OCI-LY3 (cell line): ENCODE measurements at regions not wholly inside any gene's neighbourhood (a gene's known extent, or its start where the extent isn't known, plus 50 kb on each side); places are given as distances from the start of the nearest gene placed in this dataset.

ENCODE experiments used
- CTCF ChIP-seq: fragments of 200-600, 300-600 bp; sonication (generic); IDR thresholded peaks from 2 replicates; pipeline ENCODE4 v1.5.1; 2014; ENCODE audit warnings: antibody characterized with exemption, low read length, low read depth
- EZH2phosphoT487 ChIP-seq: fragments of 200-600 bp; shearing (Covaris generic); IDR thresholded peaks from 2 replicates; pipeline ENCODE4 v1.6.1; 2018; ENCODE audit warnings: antibody characterized with exemption, mixed run types, low read depth

- no peak for TF ChIP-seq CTCF
- TF ChIP-seq EZH2phosphoT487, result no peak
Measured at GRCh38 chr11:38971141-38971540, 2373.1 kb upstream of the RAG2 start.
